GM23248 (cell line): ENCODE measurements at regions not wholly inside any gene's neighbourhood (a gene's known extent, or its start where the extent isn't known, plus 50 kb on each side); places are given as distances from the start of the nearest gene placed in this dataset.

Experiments
- EZH2 ChIP-seq: fragments of 200-600 bp; sonication (generic); IDR thresholded peaks from 2 replicates; pipeline ENCODE4 v1.6.1; 2018; ENCODE audit warnings: antibody characterized with exemption, mild to moderate bottlenecking; ENCODE audit not compliant: insufficient read depth, poor library complexity, severe bottlenecking
- EZH2phosphoT487 ChIP-seq: fragments of 200-600 bp; sonication (generic); IDR thresholded peaks from 2 replicates; pipeline ENCODE4 v1.6.1; 2018; ENCODE audit warnings: antibody characterized with exemption, moderate library complexity, mild to moderate bottlenecking, low read depth; ENCODE audit not compliant: insufficient read depth

- TF ChIP-seq EZH2 (no peak), EZH2phosphoT487 (no peak)
Measured at GRCh38 chr2:129803871-129804270, 175.6 kb upstream of the RAB6C start.
